Lower lobe of right lung (tissue), 2 donors: ENCODE measurements at regions not wholly inside any gene's neighbourhood (a gene's known extent, or its start where the extent isn't known, plus 50 kb on each side); places are given as distances from the start of the nearest gene placed in this dataset.

ENCODE experiments used
- ATAC-seq, 2 donors: fragments of 200-7000 bp; cut with Tn5 transposase; one replicate each; pipeline ENCODE4 v1.9.1; 2020 to 2022; ENCODE audit warnings: mild to moderate bottlenecking in 2 of 2, moderate library complexity in 2 of 2
- DNase-seq: peaks from one replicate; pipeline ENCODE4 v3.0.0-alpha.2; 2020
- H3K27ac ChIP-seq: fragments of 200-600 bp; one replicate; pipeline ENCODE4 v1.8.0; 2022
- H3K27me3 ChIP-seq: fragments of 200-600 bp; one replicate; pipeline ENCODE4 v1.8.0; 2022; ENCODE audit warnings: low read depth
- H3K36me3 ChIP-seq: fragments of 200-600 bp; one replicate; pipeline ENCODE4 v1.8.0; 2022; ENCODE audit warnings: mild to moderate bottlenecking
- H3K4me1 ChIP-seq: fragments of 200-600 bp; one replicate; pipeline ENCODE4 v1.8.0; 2022
- H3K4me3 ChIP-seq: fragments of 200-600 bp; one replicate; pipeline ENCODE4 v1.8.0; 2022; ENCODE audit warnings: mild to moderate bottlenecking
- H3K9me3 ChIP-seq: fragments of 200-600 bp; one replicate; pipeline ENCODE4 v1.8.0; 2022
- CTCF ChIP-seq: fragments of 200-600 bp; IDR thresholded peaks from one replicate; pipeline ENCODE4 v1.8.0; 2022; ENCODE audit warnings: antibody characterized with exemption, mild to moderate bottlenecking
- intact Hi-C: fragments of 100-400 bp; cut with DNase I; formaldehyde crosslinking; loops from one replicate; pipeline ENCODE4 v1.11.0; 2022
- donor health status: DM: no; HTN: yes; CAD: no; lungs with severe emphysema.

GRCh38 chr6:165922309-165922794, 245.3 kb downstream of the TBXT start:
- intact Hi-C loops: no loop called here
- H3K27ac ChIP-seq: no peak overlapping the region
- no peaks in the 10 kb centered on the region for H3K27me3 ChIP-seq
- H3K4me1 ChIP-seq: no peaks in the 10 kb centered on the region
- no peaks in the 10 kb centered on the region for H3K9me3 ChIP-seq
- no peaks in the 10 kb centered on the region for H3K36me3 ChIP-seq
- H3K4me3 ChIP-seq: no peak overlapping the region
- TF ChIP-seq CTCF: no peak
- DNase-seq (no peak), ATAC-seq (no peak)

GRCh38 chr6:165920896-165921671, 246.6 kb downstream of the TBXT start:
- no peak for TF ChIP-seq CTCF
- intact Hi-C loops: no loop called here
- DNase-seq: no peak
- no peaks in the 10 kb centered on the region for H3K9me3 ChIP-seq
- no peaks in the 10 kb centered on the region for H3K27me3 ChIP-seq
- H3K4me3 ChIP-seq: no peak overlapping the region
- no peak for ATAC-seq
- no peak overlapping the region for H3K27ac ChIP-seq
- H3K4me1 ChIP-seq: no peaks in the 10 kb centered on the region
- no peaks in the 10 kb centered on the region for H3K36me3 ChIP-seq

- intact Hi-C loops: no loop called here
- Histone ChIP-seq H3K9me3 (no peaks in the 10 kb centered on the region), H3K27ac (no peak overlapping the region), H3K36me3 (no peaks in the 10 kb centered on the region), H3K4me3 (no peak overlapping the region), H3K27me3 (no peaks in the 10 kb centered on the region), H3K4me1 (no peaks in the 10 kb centered on the region)
- ATAC-seq (no peak), DNase-seq (no peak)
- TF ChIP-seq CTCF: no peak
Observed at GRCh38 chr6:165917576-165917975, 250.1 kb downstream of the TBXT start.

GRCh38 chr6:165915022-165915770, 252.2 kb upstream of the PDE10A start:
- no peak for TF ChIP-seq CTCF
- Histone ChIP-seq H3K27ac (no peak overlapping the region), H3K4me1 (no peaks in the 10 kb centered on the region), H3K36me3 (no peaks in the 10 kb centered on the region), H3K9me3 (no peaks in the 10 kb centered on the region), H3K4me3 (no peak overlapping the region), H3K27me3 (no peaks in the 10 kb centered on the region)
- DNase-seq: no peak
- ATAC-seq: no peak
- intact Hi-C loops: no loop called here

GRCh38 chr6:165913676-165914570, 250.9 kb upstream of the PDE10A start:
- Histone ChIP-seq H3K27me3 (no peaks in the 10 kb centered on the region), H3K36me3 (no peaks in the 10 kb centered on the region), H3K27ac (no peak overlapping the region), H3K4me1 (no peaks in the 10 kb centered on the region), H3K9me3 (no peaks in the 10 kb centered on the region), H3K4me3 (no peak overlapping the region)
- intact Hi-C loops: no loop called here
- ATAC-seq (no peak), DNase-seq (no peak)
- TF ChIP-seq CTCF: no peak
